ENCODE measurements at regions not wholly inside any gene's neighbourhood (a gene's known extent, or its start where the extent isn't known, plus 50 kb on each side); places are given as distances from the start of the nearest gene placed in this dataset.
"Not testable (repeated sequence)": the region's sequence is repeated elsewhere in the genome, so short reads cannot be mapped to it uniquely, and the experiment has no call there.

GRCh38 chr2:83155826-83156225, 1303.3 kb downstream of the SUCLG1 start:
- DNase-seq (ENCODE audit: low spot score) = no peak

DNA sequence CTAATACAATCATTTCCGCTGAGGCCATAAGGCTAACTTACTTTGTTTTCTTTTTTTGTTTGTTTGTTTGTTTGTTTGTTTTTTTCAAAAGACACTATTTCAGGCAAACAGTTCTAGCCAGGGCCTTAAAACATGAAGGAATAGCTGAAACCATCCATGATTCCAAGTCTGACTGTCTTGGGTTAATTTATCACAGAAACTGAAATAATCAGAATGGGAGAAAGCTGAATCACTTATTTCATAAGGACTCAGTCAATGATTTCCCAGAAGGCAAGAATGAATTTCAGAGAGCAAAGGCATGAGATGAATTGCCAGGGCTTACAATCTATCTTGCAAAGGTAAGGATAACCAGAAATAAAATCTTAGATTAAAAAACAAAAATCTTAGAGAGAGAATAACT, 1315.1 kb downstream of the SUCLG1 start:
- DNase-seq (ENCODE audit: low spot score) = no peak

DNA sequence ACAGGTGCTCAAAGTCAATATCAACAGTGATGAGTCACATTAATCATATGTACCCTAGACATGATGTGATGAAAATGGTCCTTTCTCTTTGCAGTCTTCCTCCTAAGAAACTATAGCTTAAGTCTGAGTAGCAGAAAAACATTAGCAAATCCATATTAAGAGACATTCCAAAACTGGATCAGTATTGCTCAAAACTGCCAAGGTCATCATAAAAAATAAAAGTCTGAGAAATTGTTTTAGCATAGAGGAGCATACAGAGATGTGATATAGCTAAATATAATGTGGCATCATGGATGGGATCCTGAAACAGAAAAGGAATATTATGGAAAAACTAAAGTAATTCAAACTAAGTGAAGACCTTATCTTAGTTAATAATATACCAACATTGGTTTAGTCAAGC, 1316.1 kb downstream of the SUCLG1 start:
- DNase-seq (ENCODE audit: low spot score) = no peak

- no peak for DNase-seq (ENCODE audit: low spot score)
These were observed 1343.5 kb downstream of the SUCLG1 start for GRCh38 chr2:83115606-83116005.

- no peak for DNase-seq (ENCODE audit: low spot score)
These were observed 1343.9 kb downstream of the SUCLG1 start for GRCh38 chr2:83115155-83115554.

DNA sequence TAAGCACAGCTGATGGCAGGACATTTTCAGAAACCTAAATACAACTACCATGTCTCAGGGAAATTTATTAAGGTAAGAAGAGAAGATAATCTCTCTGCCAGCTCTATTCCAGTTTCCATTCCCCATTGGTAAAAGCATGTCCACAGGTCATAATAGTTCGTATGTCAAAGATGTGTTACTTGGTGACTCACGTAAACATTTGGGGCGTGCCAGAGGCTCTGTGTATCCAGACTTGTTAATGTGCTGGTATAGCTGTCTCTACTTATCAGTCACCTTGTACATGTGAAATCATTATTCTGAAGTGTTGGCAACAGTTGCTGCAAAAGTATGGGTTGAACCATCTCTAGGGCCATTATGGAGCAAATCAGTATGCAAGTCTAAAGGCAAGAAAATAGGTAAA, 1345.1 kb downstream of the SUCLG1 start:
- DNase-seq (ENCODE audit: low spot score) = no peak

GRCh38 chr2:83112858-83113257, 1346.2 kb downstream of the SUCLG1 start:
- no peak for DNase-seq (ENCODE audit: low spot score)

- DNase-seq (ENCODE audit: low spot score) = no peak
These were observed 1349.8 kb downstream of the SUCLG1 start for GRCh38 chr2:83109284-83109683.

DNA sequence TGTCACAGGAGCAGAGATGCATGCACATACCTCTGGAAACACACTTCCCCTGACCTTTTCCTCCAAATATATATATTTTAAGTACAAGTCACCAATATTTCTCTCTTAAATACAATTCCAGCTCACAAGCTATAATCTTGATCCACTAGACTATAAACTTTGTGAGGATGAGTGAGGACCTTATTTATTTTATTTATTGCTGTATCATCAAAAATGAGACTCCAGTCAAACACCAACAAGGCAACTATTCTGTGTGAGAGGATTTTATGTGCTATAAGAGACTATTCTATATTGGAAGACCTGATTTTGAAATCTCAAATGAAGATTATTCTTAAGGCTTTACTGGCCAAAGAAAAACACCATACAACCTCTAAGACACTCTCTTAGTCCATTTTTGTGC, 1352.2 kb downstream of the SUCLG1 start:
- DNase-seq (ENCODE audit: low spot score) = no peak

GRCh38 chr2:83104202-83104601, 1354.9 kb downstream of the SUCLG1 start:
- DNase-seq (ENCODE audit: low spot score) = no peak

- peak; percentile 10 for DNase-seq (ENCODE audit: low spot score)
These were observed 1355.5 kb downstream of the SUCLG1 start for GRCh38 chr2:83103613-83104012.

DNA sequence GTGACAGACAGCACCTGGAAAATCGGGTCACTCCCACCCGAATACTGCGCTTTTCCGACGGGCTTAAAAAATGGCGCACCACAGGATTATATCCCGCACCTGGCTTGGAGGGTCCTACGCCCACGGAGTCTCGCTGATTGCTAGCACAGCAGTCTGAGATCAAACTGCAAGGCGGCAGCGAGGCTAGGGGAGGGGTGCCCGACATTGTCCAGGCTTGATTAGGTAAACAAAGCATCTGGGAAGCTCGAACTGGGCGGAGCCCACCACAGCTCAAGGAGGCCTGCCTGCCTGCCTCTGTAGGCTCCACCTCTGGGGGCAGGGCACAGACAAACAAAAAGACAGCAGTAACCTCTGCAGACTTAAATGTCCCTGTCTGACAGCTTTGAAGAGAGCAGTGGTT, 1370.0 kb downstream of the SUCLG1 start:
- DNase-seq (ENCODE audit: low spot score) = not testable (repeated sequence)

DNA sequence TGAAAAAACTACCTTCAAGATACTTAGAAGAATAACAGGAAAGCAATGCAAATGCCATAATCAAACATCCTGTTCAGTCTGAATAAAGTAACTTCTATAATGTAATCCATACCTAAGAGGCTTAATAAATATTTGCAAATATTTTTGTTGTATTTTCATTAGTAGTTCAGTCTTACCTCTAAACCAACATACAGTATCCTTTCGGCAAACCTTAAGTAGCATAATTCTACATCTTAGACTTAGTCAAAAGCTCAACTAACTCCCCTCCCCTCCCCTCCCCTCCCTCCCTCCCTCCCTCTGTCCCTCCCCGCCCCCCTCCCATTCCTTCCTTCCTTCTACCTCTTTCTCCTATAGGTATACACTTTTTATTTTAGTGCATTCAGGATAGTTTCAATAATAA, 1373.2 kb downstream of the SUCLG1 start:
- DNase-seq (ENCODE audit: low spot score) = no peak

DNA sequence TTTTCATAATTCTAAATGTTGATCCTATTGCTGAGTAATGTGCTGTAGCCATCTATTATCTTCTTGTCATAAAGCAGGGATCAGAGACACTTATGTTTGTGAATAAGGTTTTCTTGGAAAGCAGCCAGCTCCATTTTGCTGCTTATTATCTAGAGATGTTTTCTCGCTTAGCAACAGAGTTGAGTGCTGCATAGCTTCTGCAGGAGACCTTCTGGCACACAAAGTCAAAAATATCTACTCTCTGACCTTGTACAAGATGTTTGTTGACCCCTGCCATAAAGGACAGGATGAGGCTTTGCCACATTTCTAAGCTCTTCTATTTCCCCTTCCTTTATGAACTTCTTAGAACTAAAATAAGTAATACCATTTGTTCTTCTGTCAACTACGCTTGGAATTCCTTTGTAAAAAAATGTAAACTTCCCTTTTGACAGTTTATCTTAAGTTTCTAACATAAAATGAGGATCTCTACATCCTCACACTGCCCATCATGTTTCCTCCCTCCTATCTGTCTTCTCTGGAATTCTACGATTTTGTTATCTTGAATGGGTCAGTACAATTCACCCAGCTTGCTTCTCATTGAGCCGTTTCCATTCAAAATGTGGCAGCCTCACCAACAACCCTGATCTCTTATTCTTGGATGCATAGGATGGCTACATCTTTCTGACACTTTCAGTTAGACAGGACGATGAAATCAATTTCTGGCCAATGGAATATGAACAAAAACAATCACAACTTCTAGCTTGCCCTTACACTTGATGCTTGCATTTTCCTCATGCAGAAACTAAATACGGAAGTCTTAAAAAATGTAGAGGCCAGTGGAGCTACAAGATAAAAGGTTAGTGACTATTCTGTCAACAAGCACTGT, 1377.0 kb downstream of the SUCLG1 start:
- peak; percentile 12 for DNase-seq (ENCODE audit: low spot score)

DNA sequence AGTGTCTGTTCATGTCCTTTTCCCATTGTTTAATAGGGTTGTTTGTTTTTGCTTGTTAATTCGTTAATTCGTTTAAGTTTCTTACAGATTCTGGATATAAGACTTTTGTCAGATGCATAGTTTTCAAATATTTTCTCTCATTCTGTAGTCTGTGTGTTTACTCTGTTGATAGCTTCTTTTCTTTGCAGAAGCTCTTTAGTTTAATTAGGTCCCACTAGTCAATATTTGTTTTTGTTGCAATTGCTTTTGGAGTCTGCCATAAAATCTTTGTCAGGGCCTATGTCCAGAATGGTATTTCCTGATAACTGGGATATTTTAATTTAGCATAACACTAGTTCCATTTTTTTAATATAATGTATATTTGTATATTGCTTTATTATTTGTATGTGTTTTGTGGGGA, 1380.1 kb downstream of the SUCLG1 start:
- no peak for DNase-seq (ENCODE audit: low spot score)

- DNase-seq (ENCODE audit: low spot score) = no peak
These were observed 1386.3 kb downstream of the SUCLG1 start for GRCh38 chr2:83072767-83073166.

DNA sequence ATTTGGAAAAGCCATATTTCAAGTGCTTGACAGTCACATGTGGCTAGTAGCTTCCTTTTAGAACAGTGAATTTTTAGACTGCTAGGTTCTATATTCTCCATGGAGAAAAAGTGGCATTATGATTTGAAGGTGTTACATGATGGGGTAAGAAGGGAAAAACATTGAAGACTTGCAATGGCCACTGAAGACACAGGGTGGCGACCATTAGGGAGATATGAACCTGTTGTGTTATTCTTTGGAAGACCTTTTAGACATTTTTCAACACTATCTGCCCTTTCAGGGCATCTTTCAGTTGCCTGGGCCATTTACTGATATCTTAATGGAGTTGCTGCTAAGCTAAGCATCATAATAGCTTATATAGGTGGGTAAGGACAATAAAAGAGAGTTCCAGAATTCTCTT, 1387.2 kb downstream of the SUCLG1 start:
- no peak for DNase-seq (ENCODE audit: low spot score)

DNA sequence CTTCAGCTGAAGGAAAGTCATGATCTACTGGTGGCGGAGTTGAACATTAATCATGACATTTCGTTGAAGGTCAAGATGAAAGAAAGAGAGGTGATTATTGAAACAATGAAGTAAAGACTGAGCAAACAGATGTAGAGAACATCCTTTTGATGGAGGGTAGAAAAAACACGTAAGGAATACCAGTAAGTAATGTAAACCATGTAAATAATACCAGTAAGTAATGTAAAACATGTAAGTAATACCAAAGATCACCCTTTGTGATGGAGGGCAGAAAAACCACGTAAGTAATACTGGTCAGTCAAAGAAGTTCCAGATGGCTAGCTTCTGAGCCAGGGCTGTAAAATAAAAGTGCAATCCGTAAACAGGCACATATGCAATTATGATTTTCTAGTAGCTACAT, 1387.7 kb downstream of the SUCLG1 start:
- DNase-seq (ENCODE audit: low spot score) = no peak

GRCh38 chr2:83069724-83070123, 1389.4 kb downstream of the SUCLG1 start:
- no peak for DNase-seq (ENCODE audit: low spot score)

- no peak for DNase-seq (ENCODE audit: low spot score)
These were observed 1390.4 kb downstream of the SUCLG1 start for GRCh38 chr2:83068714-83069113.

GRCh38 chr2:83067947-83068346, 1391.1 kb downstream of the SUCLG1 start:
- no peak for DNase-seq (ENCODE audit: low spot score)

DNA sequence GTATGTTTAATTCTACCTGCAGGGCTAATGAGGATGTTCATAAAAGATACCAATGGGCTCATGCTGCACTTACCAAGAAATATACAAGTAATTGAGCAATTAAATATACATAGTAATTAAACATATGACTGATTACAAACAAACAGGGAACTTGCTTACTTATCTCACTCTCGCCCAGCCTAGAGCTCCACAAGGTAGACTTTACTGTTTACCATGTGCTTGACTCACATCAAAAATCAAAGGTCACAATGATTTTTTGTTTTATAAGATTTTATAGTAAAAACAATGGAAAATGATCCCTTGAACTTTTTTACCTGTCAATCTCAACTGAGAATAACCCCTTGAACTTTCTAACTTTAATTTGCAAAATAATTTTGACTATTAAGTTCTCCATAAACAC, 1395.1 kb downstream of the SUCLG1 start:
- DNase-seq (ENCODE audit: low spot score) = no peak

- no peak for DNase-seq (ENCODE audit: low spot score)
These were observed 1395.6 kb downstream of the SUCLG1 start for GRCh38 chr2:83063511-83063910.

DNA sequence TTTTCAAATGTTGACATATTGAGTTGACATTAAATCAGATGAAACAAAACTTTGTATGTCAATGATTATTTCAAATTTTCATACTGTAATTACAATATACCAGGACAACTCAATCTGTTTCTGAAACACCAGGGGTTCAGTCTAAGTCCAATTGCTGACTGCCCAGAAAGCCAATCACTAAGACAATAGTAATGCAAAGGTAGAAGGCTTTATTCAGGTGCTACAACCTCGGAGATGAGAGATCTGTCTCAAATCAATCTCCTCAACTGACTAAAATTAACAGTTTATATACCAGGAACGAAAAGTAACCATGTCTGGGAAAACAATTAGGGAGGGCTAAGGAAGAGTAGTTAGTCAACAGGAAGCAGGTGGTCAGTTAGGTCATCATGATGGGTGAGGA, 1400.4 kb downstream of the SUCLG1 start:
- DNase-seq (ENCODE audit: low spot score) = no peak

Data from AG08396 (cell line).